HUES64 (cell line): ENCODE measurements at regions not wholly inside any gene's neighbourhood (a gene's known extent, or its start where the extent isn't known, plus 50 kb on each side); places are given as distances from the start of the nearest gene placed in this dataset.
"Not testable (repeated sequence)": the region's sequence is repeated elsewhere in the genome, so short reads cannot be mapped to it uniquely, and the experiment has no call there.

Source experiments
- H3K27ac ChIP-seq: 2 replicates; pipeline ENCODE4 v1.7.0; 2013; ENCODE audit warnings: low read depth, low read length, inconsistent platforms
- H3K27me3 ChIP-seq: 2 replicates; pipeline ENCODE4 v1.6.1; 2013; ENCODE audit warnings: mild to moderate bottlenecking, low read length; ENCODE audit not compliant: insufficient read depth
- H3K36me3 ChIP-seq: 2 replicates; pipeline ENCODE4 v1.6.1; 2013; ENCODE audit warnings: mild to moderate bottlenecking, low read length; ENCODE audit not compliant: insufficient read depth
- H3K4me1 ChIP-seq: 2 replicates; pipeline ENCODE4 v1.6.1; 2013; ENCODE audit warnings: mild to moderate bottlenecking, low read length, moderate library complexity; ENCODE audit not compliant: insufficient read depth
- H3K4me3 ChIP-seq: 2 replicates; pipeline ENCODE4 v1.5.1; 2013; ENCODE audit warnings: mild to moderate bottlenecking, low read length, moderate library complexity
- H3K9ac ChIP-seq: 2 replicates; pipeline ENCODE4 v1.6.1; 2013; ENCODE audit warnings: mild to moderate bottlenecking, low read depth, low read length
- H3K9me3 ChIP-seq: 2 replicates; pipeline ENCODE4 v1.6.1; 2013; ENCODE audit warnings: low read depth, low read length; ENCODE audit not compliant: insufficient read depth
- WGBS: fragments of 150-250, 120-280 bp; methylation state at CpG from one replicate; pipeline ENCODE4 v1.1.7; 2013; ENCODE audit warnings: missing lambda C conversion rate; 5-methylcytosine and 5-hydroxymethylcytosine counted together

DNA sequence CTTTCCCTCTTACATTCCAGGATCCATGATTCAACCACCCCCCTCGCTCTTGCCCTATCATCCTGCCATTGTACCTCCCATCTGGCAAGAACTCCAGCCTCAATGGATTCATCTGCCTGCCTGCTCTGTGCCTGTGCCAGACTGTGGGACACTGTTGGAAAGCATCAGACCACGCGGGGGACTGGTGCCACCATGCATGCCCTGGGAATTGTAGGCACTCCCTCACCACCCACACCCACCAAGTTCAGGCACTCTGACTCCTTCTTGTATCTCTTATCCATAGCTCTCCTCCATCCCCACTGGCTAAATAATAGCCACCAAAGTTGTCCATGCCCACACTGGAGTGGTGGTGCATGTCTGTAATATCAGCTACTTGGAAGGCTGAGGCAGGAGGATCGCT is 143.8 kb downstream of the TPRA1 start:
- H3K27me3 ChIP-seq, result no peaks in the 10 kb centered on the region
- no peaks in the 10 kb centered on the region for H3K4me1 ChIP-seq
- H3K9me3 ChIP-seq, result no peaks in the 10 kb centered on the region
- H3K36me3 ChIP-seq, result no peaks in the 10 kb centered on the region
- no peak overlapping the region for H3K27ac ChIP-seq
- no peak overlapping the region for H3K9ac ChIP-seq
- H3K4me3 ChIP-seq, result no peak overlapping the region
- WGBS, result 89% methylated on average over 4 of the region's 4 CpGs

DNA sequence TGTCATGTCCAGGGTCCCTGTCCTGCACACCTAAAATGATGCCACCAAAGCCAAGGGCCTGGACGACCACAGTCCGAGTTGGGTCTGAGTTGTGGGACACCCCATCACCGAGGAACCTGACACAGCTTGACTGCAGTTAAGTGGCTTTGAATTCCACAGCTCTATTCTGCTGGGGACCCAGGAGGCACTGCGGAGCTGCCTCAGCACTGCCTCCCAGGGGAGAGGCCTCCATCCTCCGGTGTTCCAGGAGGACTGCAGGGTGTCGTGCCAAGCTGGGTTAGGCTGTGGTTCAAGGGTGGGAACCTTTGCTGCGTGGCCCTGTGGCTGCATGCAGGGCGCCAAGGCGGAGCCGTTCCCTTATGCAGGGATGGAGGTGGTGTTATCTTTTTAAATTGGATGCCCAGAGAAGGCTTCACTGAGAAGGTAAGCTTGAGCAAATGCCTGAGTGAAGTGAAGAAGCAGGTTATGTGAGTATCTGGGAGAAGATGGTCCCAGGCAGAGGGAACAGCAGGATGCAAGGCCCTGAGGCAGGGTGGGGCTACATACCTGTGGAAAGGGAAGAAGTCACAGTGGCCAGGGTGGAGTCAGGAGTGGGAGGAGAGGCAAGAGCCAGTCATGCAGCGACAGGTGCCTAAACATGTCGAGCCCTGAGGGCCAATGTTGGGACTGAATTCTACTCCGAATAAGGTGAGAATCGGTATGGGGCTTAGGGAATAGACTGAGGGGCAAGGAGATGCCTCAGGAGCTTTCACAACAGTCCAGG is 144.8 kb downstream of the TPRA1 start:
- H3K27me3 ChIP-seq, result no peaks in the 10 kb centered on the region
- no peak overlapping the region for H3K27ac ChIP-seq
- H3K4me1 ChIP-seq, result no peaks in the 10 kb centered on the region
- H3K9ac ChIP-seq, result no peak overlapping the region
- 90% methylated on average over 14 of the region's 14 CpGs for WGBS
- H3K36me3 ChIP-seq, result no peaks in the 10 kb centered on the region
- no peaks in the 10 kb centered on the region for H3K9me3 ChIP-seq
- no peak overlapping the region for H3K4me3 ChIP-seq

DNA sequence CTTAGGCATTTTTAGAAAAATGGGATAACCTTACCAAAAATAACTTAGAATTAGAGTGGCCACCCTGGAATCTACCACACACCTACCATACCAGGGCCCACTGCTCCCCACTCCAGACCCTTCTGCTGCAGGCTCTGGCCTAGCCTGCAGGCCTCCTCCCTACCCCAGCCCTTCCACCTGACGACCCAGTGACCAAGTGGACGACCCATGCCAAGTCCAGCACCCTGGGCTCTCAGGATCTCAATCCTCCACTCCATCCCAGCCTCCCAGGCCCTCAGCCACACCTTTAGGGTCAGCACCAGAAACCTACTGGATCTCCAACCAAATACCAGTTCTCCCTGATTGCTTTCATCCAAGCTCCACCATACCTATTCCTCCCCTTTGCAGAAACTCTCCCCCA is 145.8 kb downstream of the TPRA1 start:
- Histone ChIP-seq H3K36me3 (no peaks in the 10 kb centered on the region), H3K9me3 (no peaks in the 10 kb centered on the region), H3K27me3 (no peaks in the 10 kb centered on the region), H3K4me3 (no peak overlapping the region), H3K4me1 (no peaks in the 10 kb centered on the region), H3K27ac (no peak overlapping the region), H3K9ac (no peak overlapping the region)
- 82% methylated on average over 2 of the region's 2 CpGs for WGBS

DNA sequence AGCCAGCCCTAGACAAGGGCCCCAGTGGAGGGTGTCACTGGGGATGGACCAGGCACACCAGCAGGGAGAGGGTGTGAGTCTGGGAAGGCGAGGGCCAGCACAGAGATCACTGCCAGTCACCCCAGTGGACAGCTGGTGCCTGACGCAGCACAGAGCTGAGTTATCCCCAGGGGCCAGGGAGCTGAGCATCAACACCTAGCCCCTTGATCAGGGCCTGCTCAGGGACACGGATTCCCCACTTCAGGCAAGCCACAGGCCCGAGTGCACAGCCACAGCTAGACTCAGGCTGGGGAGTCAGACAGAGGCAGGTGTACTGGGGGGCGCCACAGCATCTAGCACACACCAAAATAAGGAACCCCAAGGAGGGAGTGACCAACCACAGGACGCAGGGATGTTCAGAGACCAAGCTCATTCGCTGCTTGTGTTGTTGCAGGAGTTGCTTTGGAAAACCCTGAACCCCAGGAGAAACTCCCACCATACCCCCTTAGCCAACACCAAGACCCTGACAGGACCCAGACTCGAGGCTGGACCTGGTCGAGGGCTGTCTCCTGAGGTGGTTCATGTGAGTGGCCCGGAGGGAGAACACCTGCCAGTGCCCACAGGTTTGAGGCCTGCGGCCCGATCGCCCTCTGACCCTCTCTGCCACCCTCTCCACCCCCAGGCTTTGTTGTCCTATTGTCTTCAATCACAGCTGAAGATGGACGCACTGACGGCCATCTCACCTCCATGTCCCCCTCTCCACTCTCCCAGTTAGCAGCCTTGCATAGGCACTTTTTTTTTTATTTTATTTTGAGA is 146.8 kb downstream of the TPRA1 start:
- Histone ChIP-seq H3K27me3 (no peaks in the 10 kb centered on the region), H3K27ac (no peak overlapping the region), H3K36me3 (no peaks in the 10 kb centered on the region), H3K4me3 (no peak overlapping the region), H3K9me3 (no peaks in the 10 kb centered on the region), H3K4me1 (no peaks in the 10 kb centered on the region), H3K9ac (no peak overlapping the region)
- WGBS, result 93% methylated on average over 14 of the region's 15 CpGs

DNA sequence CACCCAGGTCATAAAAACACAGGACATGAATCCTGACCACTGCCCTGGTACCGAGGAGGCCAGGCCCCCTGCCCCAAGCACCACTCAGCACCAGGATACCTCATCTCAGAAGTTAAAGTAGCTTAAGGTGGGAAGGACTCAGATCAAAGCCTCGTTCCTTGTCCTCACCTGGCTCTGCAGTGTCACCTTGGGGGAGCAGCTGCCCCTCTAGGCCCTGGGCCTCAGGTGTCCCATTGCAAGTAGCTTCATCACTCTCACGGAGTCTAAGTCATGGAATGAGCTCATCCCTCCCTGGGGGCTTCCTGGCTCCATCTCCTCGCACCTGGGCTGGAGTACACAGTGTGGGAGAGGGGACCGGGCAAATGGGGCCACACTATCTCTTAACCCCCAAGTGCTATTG is 148.0 kb downstream of the TPRA1 start:
- H3K36me3 ChIP-seq, result no peaks in the 10 kb centered on the region
- H3K9me3 ChIP-seq, result no peaks in the 10 kb centered on the region
- H3K9ac ChIP-seq, result no peak overlapping the region
- no peaks in the 10 kb centered on the region for H3K27me3 ChIP-seq
- H3K4me3 ChIP-seq, result no peak overlapping the region
- WGBS, result 83% methylated on average over 5 of the region's 5 CpGs
- no peaks in the 10 kb centered on the region for H3K4me1 ChIP-seq
- H3K27ac ChIP-seq, result no peak overlapping the region

DNA sequence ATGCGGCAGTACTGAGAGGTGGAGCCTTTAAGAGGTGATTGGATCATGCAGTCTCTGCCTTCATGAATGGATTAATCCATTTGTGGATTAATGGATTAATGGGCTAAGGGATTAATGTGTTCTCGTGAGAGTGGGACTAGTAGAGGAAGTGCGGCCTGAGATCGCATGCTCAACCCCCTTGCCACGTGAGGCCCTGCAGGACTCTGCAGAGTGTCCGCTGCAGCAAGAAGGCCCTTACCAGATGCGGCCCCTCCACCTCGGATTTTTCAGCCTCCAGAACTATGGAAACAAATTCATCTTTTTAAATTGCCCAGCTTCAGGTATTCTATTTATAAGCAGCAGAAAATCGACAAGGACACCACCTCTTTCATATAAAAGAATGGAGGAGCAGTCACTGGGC is 148.8 kb downstream of the TPRA1 start:
- Histone ChIP-seq H3K4me3 (no peak overlapping the region), H3K4me1 (no peaks in the 10 kb centered on the region), H3K9me3 (no peaks in the 10 kb centered on the region), H3K27ac (no peak overlapping the region), H3K27me3 (no peaks in the 10 kb centered on the region), H3K9ac (no peak overlapping the region), H3K36me3 (no peaks in the 10 kb centered on the region)
- 87% methylated on average over 8 of the region's 9 CpGs for WGBS

DNA sequence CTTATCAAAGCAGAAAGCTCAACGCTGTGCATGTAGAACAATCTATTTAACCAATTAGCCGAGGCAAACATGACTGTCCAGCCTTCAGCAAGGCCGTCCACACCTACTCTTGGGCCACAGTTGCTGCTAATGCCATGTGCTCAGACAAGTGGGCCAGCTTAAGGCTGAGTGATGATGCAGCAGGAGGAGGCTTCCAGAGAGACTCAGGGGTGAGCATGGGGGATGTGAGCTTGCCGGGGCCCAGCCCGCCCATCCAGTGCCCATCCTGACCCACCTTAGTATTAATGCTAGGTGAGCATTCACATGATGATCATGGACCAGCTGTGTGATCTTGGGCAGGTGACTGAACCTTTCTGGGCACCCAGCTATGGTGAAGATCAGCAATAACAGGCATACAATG is 150.1 kb downstream of the TPRA1 start:
- 96% methylated on average over 5 of the region's 5 CpGs for WGBS
- Histone ChIP-seq H3K9me3 (no peaks in the 10 kb centered on the region), H3K27ac (no peak overlapping the region), H3K4me1 (no peaks in the 10 kb centered on the region), H3K9ac (no peak overlapping the region), H3K36me3 (no peaks in the 10 kb centered on the region), H3K27me3 (no peaks in the 10 kb centered on the region), H3K4me3 (no peak overlapping the region)

DNA sequence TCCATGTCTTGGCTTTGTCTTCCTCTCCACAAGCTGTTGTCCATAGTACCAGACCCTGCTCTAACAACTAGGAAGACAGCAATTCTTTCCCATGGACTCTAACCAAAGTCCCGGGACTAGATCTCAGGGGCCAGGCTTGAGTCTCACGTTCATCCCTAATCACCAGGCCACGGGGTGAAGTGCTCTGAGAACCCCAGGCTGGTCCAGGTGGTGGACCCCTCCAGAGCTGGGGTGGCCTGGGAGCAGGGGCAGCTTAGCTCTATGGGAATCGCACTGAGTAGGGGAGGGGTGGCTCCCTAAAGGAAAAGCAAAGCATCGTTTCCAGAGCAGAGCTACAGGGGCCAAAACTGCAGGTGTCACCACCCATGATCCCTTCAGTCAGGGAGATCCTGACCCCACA is 150.9 kb downstream of the TPRA1 start:
- no peaks in the 10 kb centered on the region for H3K9me3 ChIP-seq
- H3K36me3 ChIP-seq, result no peaks in the 10 kb centered on the region
- H3K4me1 ChIP-seq, result no peaks in the 10 kb centered on the region
- no peak overlapping the region for H3K4me3 ChIP-seq
- 91% methylated on average over 5 of the region's 5 CpGs for WGBS
- no peak overlapping the region for H3K9ac ChIP-seq
- no peak overlapping the region for H3K27ac ChIP-seq
- no peaks in the 10 kb centered on the region for H3K27me3 ChIP-seq

DNA sequence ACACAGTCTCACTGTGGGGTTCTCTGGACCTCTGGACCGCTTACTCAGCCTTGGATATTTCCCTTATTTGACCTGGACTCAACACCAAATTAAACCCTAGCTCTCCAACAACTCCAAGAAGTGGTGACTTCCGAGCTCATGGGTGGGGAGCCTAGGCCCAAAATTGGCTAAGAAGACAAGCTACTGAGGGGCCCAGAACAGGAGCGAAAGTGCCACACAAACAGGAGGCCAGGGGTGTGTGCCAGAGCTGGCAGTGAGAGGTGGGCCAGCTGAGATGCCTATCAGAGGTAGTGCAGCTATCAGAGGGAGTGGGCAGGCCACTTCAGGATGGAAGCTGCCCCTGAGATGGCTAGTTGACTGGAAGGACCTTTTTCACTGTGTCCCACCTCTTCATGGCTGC is 151.1 kb upstream of the PRR20G start:
- no peaks in the 10 kb centered on the region for H3K4me1 ChIP-seq
- no peaks in the 10 kb centered on the region for H3K9me3 ChIP-seq
- no peak overlapping the region for H3K27ac ChIP-seq
- no peak overlapping the region for H3K9ac ChIP-seq
- no peaks in the 10 kb centered on the region for H3K27me3 ChIP-seq
- no peak overlapping the region for H3K4me3 ChIP-seq
- 95% methylated on average over 3 of the region's 3 CpGs for WGBS
- H3K36me3 ChIP-seq, result no peaks in the 10 kb centered on the region

DNA sequence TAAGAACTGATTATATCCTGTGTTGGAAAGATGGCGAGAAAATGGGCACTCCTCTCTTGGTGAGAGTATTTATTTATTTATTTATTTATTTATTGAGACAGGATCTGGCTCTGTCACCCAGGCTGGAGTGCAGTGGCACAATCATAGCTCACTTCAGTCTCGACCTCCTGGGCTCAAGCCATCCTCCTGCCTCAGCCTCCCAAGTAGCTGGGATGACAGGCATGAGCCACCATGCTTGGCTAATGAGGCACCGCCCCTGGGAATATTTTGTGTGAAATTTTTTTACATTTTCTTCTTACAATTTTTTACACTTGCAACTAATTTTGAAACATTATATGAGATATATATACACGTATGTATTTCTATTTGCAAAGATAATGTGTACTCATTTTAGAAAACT is 150.5 kb upstream of the PRR20G start:
- H3K9ac ChIP-seq, result no peak overlapping the region
- WGBS, result 94% methylated on average over 2 of the region's 4 CpGs
- H3K9me3 ChIP-seq, result no peaks in the 10 kb centered on the region
- H3K27me3 ChIP-seq, result no peaks in the 10 kb centered on the region
- H3K4me1 ChIP-seq, result no peaks in the 10 kb centered on the region
- H3K27ac ChIP-seq, result no peak overlapping the region
- H3K4me3 ChIP-seq, result no peak overlapping the region
- no peaks in the 10 kb centered on the region for H3K36me3 ChIP-seq

DNA sequence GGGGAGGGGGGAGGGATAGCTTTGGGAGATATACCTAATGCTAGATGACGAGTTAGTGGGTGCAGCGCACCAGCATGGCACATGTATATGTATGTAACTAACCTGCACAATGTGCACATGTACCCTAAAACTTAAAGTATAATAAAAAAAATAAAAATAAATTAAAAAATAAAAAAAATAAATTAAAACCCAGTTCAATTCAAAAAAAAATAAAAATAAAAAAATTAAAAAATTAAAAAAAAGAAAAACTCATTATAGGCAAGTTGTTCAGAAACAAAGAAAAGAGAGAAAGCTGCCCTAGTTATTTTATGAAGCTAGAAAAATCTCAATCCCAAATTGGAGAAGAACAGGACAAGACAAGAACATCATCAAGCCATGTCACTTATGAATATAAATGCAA is 147.5 kb upstream of the PRR20G start:
- not testable (repeated sequence) for H3K27ac ChIP-seq, H3K27me3 ChIP-seq, H3K4me3 ChIP-seq, H3K9ac ChIP-seq, H3K4me1 ChIP-seq, H3K9me3 ChIP-seq, H3K36me3 ChIP-seq
- no CpG with 5 or more reads among the region's 2 CpGs for WGBS
